ENCODE measurements at regions not wholly inside any gene's neighbourhood (a gene's known extent, or its start where the extent isn't known, plus 50 kb on each side); places are given as distances from the start of the nearest gene placed in this dataset.
A peak's percentile ranks its signal among the peaks of the same experiment; 100 is the strongest.

DNA sequence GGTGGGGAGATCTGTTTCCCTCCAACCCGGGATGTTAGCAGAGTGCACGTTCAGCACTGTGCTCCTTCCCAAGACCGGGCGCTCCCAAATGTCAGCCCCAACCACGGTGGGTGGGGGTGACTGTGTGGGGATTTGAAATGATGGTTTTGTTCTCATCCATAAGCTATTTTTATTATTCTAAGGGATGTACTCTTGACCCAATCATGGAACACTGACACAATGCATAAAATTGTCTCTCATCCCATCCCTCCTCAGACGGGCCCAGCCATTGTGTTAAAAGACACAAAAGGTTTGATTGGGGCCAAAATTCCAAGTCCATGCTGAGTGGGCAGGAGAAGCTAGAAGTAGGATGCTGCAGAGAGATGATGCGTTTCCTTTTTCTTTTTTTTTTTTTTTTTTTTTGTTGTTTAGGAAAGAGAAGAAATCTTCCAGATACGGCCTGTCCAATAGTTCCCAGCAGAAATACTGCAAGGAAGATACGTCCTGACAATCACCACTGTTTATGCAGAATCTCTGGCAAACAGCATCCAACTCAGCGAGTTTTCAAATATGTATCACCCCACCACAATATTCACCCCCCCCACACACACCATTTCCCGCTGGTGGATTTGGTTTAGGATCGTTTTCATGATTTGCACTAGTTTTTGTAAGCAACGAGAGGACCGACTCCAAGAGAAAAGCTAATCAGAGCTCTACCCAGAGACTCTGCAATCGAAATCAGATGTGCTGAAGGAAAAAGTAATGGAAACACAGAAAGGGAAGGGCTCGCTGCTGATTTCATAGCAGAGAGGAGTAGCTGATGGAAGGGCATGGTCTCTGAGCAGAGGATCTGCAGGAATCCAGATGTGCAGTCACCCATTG lies 163.5 kb upstream of the DYNLRB2 start:
- Mint-ChIP-seq H3K9me3 (ENCODE audit: low read depth) (peaks cover 9% of the 10 kb centered on the region), H3K27me3 (ENCODE audit: low read depth) (peaks cover 8% of the 10 kb centered on the region), H3K4me3 (ENCODE audit: unreplicated experiment) (no peak overlapping the region), H3K36me3 (ENCODE audit: low read depth) (peaks cover 4% of the 10 kb centered on the region), H3K4me1 (ENCODE audit: low read depth) (peaks cover 9% of the 10 kb centered on the region), H3K27ac (ENCODE audit: unreplicated experiment) (no peak overlapping the region)
- TF ChIP-seq, protein P1, sequence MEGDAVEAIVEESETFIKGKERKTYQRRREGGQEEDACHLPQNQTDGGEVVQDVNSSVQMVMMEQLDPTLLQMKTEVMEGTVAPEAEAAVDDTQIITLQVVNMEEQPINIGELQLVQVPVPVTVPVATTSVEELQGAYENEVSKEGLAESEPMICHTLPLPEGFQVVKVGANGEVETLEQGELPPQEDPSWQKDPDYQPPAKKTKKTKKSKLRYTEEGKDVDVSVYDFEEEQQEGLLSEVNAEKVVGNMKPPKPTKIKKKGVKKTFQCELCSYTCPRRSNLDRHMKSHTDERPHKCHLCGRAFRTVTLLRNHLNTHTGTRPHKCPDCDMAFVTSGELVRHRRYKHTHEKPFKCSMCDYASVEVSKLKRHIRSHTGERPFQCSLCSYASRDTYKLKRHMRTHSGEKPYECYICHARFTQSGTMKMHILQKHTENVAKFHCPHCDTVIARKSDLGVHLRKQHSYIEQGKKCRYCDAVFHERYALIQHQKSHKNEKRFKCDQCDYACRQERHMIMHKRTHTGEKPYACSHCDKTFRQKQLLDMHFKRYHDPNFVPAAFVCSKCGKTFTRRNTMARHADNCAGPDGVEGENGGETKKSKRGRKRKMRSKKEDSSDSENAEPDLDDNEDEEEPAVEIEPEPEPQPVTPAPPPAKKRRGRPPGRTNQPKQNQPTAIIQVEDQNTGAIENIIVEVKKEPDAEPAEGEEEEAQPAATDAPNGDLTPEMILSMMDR (IDR thresholded peaks at IDR 0.05), result no peak
- DNase-seq (ENCODE audit: low spot score), result no peak

DNA sequence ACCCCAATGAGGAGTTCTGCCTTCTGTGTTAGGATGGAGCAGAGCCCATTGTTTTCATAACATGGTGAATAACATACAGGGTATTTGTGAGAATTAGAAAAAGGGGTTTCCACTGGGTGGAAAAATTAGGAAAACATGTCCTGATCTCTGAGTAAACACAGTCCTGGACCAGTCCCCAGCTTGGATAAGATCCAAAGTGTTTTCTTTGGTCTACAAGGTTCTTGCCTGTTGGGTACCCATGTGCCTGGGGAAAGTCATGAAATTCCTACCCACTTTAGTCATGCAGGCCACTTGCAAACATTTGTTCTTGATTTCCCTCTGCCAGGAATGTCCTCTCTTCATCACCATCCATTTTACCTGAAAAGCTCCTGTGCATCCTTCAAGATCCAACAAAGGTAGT lies 164.8 kb upstream of the DYNLRB2 start:
- H3K27ac Mint-ChIP-seq (ENCODE audit: unreplicated experiment), result no peak overlapping the region

DNA sequence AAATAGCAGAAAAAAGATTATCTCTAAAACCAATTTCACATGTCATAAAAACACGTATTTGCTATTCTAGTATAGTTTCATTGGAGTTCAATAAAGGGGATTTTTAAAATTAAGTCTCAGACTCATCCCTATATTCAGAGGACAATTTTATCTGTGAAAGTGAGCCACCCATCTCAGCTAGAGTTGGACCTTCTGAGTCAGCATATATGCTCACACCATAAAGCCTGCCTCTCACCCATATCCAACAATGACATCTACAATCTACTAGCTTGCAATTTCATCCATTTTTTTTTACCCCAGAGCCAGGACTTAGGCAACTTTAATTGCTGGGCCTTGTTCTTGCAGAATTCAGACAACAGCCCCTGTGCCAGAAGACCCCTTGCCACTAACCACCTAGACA lies 165.3 kb upstream of the DYNLRB2 start:
- Mint-ChIP-seq H3K4me3 (ENCODE audit: unreplicated experiment) (no peak overlapping the region), H3K27me3 (ENCODE audit: low read depth) (peaks cover 2% of the 10 kb centered on the region), H3K27ac (ENCODE audit: unreplicated experiment) (no peak overlapping the region), H3K4me1 (ENCODE audit: low read depth) (peaks cover 9% of the 10 kb centered on the region), H3K36me3 (ENCODE audit: low read depth) (peaks cover 4% of the 10 kb centered on the region), H3K9me3 (ENCODE audit: low read depth) (peaks cover 9% of the 10 kb centered on the region)
- TF ChIP-seq, protein P1 (IDR thresholded peaks at IDR 0.05), result no peak
- DNase-seq (ENCODE audit: low spot score), result no peak

More for the DNA sequence above, 164.8 kb upstream of the DYNLRB2 start:
- Mint-ChIP-seq H3K4me3 (ENCODE audit: unreplicated experiment) (no peak overlapping the region), H3K9me3 (ENCODE audit: low read depth) (peaks cover 9% of the 10 kb centered on the region), H3K36me3 (ENCODE audit: low read depth) (peaks cover 4% of the 10 kb centered on the region), H3K27me3 (ENCODE audit: low read depth) (peaks cover 2% of the 10 kb centered on the region), H3K4me1 (ENCODE audit: low read depth) (peaks cover 9% of the 10 kb centered on the region)
- no peak for DNase-seq (ENCODE audit: low spot score)
- TF ChIP-seq, protein P1 (IDR thresholded peaks at IDR 0.05), result no peak

DNA sequence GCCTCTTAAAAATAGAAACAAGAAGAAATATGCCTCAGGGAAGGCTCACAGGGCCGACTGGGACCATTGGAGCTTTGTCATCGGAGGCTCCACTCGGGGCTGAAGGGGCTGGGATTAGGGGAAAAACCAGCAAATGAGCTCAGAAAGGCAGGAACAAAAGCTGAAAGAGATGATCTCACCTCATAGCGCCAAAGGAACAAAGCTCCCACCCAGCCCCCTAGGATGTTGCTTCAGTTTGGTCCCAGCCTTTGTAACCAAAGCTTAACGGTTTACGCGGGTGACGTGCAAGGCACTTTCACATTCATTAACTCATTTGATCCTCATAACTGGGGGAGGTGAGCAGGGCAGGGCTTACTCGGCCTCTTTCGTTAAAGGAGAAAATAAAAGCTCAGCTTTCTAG lies 168.5 kb upstream of the DYNLRB2 start:
- Mint-ChIP-seq H3K4me3 (ENCODE audit: unreplicated experiment) (no peak overlapping the region), H3K36me3 (ENCODE audit: low read depth) (peaks cover 4% of the 10 kb centered on the region), H3K4me1 (ENCODE audit: low read depth) (peaks cover 11% of the 10 kb centered on the region), H3K27me3 (ENCODE audit: low read depth) (no peaks in the 10 kb centered on the region), H3K27ac (ENCODE audit: unreplicated experiment) (no peak overlapping the region), H3K9me3 (ENCODE audit: low read depth) (peaks cover 9% of the 10 kb centered on the region)
- DNase-seq (ENCODE audit: low spot score), result no peak
- TF ChIP-seq, protein P1 (IDR thresholded peaks at IDR 0.05), result no peak

DNA sequence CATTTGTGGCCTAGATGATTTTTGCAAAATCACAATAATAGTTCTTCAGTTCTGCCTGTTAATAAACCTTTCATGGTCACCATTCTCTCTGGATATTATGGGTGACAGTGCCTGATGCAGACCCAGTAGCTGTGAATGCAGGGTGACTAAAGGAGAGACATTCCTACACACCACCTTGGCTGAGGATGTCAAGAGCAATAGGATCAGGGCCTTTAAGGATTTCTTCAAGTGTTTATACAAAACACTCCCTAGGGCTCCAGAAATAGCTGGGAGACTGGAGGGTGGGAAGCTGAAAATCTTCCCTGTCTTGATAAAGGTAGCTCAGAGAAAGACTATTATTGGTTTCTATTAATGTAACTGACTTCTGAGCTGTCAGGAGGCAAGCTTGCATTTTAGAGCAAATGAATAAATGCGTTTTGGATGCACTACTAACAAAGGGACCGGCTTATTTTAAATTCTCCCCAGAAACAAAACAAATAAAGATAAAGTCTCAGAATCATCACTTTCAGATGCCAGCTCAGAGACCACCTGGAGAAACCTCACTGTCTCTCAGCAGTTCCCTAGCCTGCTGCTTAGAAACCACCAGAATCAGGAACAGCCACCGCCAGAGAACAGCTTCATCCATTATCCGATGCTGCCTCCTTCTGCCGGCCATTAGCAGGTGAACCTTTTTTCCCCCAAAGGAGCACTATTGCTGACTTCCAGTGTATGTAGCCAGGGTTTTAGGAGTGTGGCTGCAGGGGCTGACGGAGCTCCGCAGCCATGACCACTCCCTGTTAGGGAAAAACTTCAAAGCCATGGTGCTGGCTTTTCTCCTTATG lies 171.4 kb upstream of the DYNLRB2 start:
- no peak for DNase-seq (ENCODE audit: low spot score)
- Mint-ChIP-seq H3K4me1 (ENCODE audit: low read depth) (peaks cover 2% of the 10 kb centered on the region), H3K27ac (ENCODE audit: unreplicated experiment) (no peak overlapping the region), H3K4me3 (ENCODE audit: unreplicated experiment) (no peak overlapping the region), H3K9me3 (ENCODE audit: low read depth) (peaks cover 9% of the 10 kb centered on the region), H3K36me3 (ENCODE audit: low read depth) (peaks cover 4% of the 10 kb centered on the region), H3K27me3 (ENCODE audit: low read depth) (no peaks in the 10 kb centered on the region)
- TF ChIP-seq, protein P1 (IDR thresholded peaks at IDR 0.05), result peak; percentile 86
